Bone marrow (tissue), 2 donors: ENCODE measurements at regions not wholly inside any gene's neighbourhood (a gene's known extent, or its start where the extent isn't known, plus 50 kb on each side); places are given as distances from the start of the nearest gene placed in this dataset.
"Not testable (repeated sequence)": the region's sequence is repeated elsewhere in the genome, so short reads cannot be mapped to it uniquely, and the experiment has no call there.

Experiments
- DNase-seq, 2 donors: peaks; one replicate each; lab custom pipeline; 2025; lab: John Stamatoyannopoulos, UW

DNA sequence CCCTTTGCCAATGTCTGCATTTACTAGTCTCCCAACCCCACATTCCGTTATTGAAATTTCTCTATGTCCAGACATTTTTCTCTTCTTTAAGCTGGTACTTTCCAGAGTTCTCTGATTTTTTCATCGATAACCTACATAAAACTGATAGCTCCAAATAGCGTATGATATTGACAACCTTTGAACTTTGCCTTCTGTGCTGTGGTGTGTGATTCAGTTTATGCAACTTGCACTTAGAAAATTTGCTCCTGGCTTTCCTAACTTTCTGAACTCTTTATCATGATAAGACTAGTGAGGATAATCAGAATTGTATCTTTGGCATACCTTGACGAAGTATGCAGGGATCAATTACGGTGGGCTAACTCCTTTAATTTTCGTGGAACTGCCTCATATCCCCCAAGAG is 1261.3 kb downstream of the SI start:
- no peak for DNase-seq

DNA sequence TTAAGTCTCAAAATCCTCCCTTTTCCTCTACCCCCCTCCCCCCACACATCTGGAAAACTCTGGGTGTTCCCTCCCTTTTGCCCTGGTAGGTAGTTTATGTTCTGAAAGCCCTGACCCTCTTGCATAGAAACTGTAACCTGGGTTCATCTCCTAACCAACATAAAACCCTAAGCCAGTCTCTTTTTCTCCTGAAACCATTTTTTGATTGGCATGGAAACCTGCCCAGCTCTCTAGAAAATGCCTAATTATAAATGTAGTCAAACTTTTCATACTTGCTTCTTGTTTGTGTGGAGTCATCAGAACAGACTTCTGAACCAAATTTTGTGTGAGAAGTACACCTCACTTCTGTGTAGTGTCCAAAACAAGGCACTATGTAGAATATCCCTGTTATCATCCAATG is 1264.4 kb downstream of the SI start:
- DNase-seq = no peak

- no peak for DNase-seq
Measured at GRCh38 chr3:163812006-163812405, 1266.3 kb downstream of the SI start.

DNA sequence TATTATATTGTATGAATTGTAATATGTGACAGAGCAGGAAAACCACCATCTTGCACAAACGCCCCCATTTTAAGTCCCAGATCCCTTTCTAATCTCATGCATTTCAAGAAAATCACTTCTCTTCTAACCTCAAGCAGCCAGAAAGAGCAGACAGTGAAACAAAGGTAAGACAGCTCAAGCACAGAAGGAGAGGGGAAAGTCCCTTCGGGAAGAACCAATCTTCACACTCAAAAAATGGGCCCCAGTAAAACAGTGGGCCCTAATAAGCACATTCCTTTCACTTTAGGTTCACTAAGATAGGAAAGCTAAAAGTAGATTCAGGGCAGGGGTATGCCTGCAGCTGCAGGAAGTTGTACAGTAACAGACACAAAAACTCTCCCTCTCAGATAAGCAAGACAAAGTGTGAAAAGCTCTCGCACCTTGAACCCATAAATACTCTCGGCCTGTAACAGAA is 1268.7 kb downstream of the SI start:
- no peak for DNase-seq

- DNase-seq = no peak
Measured at GRCh38 chr3:163786416-163786815, 1291.9 kb downstream of the SI start.

DNA sequence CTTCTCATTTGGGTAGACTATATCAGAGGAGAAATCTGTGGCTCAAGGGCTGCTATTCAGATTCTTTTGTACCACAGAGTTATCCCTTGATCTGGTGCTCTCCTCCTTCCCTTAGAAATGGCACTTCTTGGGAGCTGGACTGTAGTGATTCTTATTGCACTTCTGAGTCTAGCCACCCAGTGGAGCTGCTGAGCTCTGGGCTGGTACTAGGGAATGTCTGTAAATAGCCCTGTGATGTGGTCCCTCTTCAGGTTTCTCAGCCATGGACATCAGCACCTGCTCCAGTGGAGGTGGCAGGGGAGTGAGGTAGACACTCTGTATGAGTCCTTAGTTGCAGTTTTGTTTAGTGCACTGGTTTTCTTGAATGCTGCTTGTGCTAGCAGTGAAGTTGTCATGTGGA is 1292.6 kb downstream of the SI start:
- no peak for DNase-seq

- DNase-seq = no peak
Measured at GRCh38 chr3:163779396-163780344, 1298.6 kb downstream of the SI start.

GRCh38 chr3:163776743-163777142 is 1301.6 kb downstream of the SI start:
- DNase-seq = no peak

GRCh38 chr3:163773136-163773535 is 1305.2 kb downstream of the SI start:
- DNase-seq = no peak

- DNase-seq = no peak
Measured at GRCh38 chr3:163768048-163768447, 1310.2 kb downstream of the SI start.

- no peak for DNase-seq
Measured at GRCh38 chr3:163766112-163766511, 1312.2 kb downstream of the SI start.

DNA sequence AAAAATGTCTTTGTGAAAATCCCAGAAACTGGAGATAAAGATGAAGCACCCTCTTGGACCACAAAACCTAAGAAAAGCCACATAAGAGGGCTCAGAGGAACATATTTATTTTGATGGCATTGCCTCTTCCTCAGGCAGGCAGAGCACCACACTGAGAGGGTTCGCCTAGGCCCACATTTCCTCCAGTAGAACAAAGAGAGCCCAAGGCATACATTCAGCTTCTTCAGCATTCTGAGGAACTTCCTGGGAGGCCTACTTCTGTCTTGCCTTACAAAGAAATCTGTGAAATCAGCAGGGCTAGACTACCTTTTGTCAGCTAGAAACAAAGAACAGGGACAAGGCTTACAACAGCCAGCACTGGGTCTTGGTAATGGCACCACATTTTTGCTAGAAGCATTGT is 1325.3 kb downstream of the SI start:
- DNase-seq = no peak

DNA sequence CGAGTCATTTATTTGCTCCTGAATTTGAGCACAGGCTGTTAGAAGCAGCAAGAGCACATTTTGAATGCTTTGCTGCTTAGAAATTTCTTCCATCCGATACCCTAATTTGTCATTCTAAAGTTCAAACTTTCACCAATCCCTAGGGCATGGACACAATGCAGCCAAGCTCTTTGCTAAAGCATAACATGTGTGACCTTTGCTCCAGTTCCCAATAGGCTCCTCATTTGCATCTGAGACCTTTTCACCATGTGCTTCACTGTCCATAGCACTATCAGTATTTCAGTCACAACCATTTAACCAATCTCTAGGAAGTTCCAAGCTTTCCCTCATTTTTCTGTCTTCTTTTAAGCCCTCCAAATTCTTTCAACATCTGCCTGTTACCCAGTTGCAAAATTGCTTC is 1333.1 kb downstream of the SI start:
- no peak for DNase-seq

DNA sequence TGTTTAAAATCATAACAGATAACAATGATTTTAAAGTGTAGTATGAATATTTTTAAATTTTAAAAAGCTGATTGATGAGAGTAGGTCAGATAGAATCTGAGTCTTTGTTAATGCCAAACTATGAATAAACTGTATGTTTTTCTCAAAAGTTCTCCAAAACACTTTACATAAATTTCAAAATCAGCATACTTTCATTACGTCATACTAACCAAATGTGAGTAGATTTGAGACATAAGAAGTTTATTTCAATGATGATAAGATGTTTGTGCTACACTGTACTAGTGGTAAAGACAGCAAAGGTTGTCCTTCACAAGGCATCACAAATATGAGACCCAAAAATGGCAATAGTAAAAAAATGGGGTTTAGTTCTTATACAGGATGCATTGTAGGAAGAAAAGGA is 1342.9 kb downstream of the SI start:
- no peak for DNase-seq

GRCh38 chr3:163730684-163731083 is 1347.6 kb downstream of the SI start:
- no peak for DNase-seq

DNA sequence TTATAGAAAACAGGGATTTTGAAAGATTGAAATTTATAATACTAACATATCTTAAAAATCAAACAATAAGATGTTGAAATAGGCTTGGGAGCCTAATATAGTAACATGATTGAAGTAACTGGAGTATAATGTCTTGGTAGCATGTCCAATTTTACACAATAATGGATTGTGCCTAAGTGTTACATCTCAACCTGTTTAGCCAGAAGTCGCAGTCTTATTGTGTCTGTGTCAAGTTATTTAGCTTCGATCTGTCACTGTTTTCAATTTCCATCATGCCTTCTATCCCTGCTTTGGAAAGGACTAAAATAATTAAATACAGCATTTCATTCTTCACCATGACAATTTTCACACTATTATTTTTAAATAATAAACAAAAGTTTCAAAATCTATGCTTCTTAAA is 1352.2 kb downstream of the SI start:
- DNase-seq = no peak

GRCh38 chr3:163722405-163722804 is 1355.9 kb downstream of the SI start:
- no peak for DNase-seq

- DNase-seq = no peak
Measured at GRCh38 chr3:163721596-163721995, 1356.7 kb downstream of the SI start.

- DNase-seq = no peak
Measured at GRCh38 chr3:163717377-163717776, 1360.9 kb downstream of the SI start.

DNA sequence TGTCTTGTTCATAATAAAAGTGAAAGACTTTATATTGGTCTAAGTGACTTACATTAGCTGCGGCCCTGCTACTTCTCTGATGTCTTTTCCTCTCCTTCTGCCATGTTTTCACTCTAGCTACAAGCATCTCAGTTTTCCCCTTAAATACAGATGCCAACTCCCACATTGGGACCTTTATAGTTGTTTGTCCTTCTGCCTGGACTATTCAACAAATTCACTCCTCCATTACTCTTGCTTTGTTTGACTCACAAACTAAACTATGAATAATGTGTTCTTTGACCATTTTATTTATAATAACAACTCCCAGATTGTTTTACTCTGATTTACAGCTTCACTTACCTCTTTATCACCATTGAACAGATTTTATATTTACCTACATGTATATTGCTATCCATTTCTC is 1369.9 kb downstream of the SI start:
- no peak for DNase-seq

- no peak for DNase-seq
Measured at GRCh38 chr3:163707659-163708058, 1370.6 kb downstream of the SI start.

DNA sequence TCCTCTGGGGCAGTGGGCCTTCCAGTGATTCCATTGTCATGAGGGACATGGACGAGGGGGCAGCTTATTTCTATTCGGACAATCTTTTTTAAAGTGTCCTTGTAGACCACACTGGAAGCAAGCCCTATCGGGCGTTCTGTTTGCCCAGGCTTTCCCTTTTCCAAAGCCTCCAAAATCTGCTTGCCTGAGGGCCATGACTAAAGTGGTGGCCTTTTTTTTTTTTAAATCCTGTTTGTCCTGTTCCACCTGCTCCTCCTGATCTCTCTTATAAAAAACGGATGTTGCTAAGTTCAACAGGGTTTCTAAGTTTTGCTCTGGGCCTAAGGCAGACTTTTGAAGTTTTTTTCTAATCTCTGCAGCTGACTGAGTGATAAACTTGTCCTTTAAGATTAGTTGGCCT is 1380.1 kb downstream of the SI start:
- not testable (repeated sequence) for DNase-seq

DNA sequence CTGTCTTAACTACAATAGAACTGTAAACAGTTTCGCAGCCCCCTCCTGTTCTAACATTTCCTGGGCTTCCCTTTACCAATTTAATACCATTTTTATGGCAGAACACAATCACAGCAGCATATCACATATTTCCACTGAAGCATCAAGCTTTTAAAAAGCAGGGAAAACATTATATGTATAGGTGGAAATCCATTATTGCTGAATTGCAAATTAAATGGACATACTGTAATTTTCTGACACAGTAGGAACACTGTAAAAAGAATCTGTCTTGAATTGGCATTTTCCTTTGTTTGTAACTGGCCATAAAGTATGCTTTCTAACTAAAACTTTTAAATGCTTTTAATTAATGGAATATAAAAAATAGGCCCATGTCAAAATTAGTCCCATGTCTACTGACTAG is 1385.8 kb downstream of the SI start:
- no peak for DNase-seq

DNA sequence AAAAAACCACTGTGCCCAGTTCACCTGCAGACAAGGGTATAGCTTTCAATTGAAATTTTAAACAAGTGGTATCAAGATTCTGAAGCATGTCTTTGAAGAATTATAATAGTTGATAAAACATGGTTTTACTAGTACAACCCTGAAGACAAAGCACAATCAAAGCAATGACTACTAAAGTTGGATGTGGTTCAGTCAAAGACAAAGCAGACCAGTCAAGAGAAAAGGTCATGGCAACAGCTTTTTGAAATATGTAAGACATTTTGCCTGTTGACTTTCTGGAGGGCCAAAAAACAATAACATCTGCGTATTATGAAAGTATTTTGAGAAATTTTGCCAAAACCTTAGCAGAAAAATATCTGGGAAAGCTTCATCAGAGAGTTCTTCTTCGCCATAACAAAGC is 1393.6 kb downstream of the SI start:
- no peak for DNase-seq
